MM.1S (cell line): ENCODE measurements at regions not wholly inside any gene's neighbourhood (a gene's known extent, or its start where the extent isn't known, plus 50 kb on each side); places are given as distances from the start of the nearest gene placed in this dataset.

ENCODE experiments used
- EZH2 ChIP-seq: fragments of 300-600 bp; sonication (generic); optimal IDR thresholded peaks from 2 replicates; pipeline ENCODE3; 2017; ENCODE audit warnings: low read depth, mild to moderate bottlenecking, antibody characterized with exemption, low read length, mixed read lengths
- EZH2phosphoT487 ChIP-seq: fragments of 300-600 bp; sonication (generic); IDR thresholded peaks from 2 replicates; pipeline ENCODE4 v1.6.1; 2018; ENCODE audit warnings: antibody characterized with exemption, low read length
- TF ChIP-seq, protein P1 (sequence below): fragments of 300-600 bp; sonication (generic); IDR thresholded peaks from 2 replicates; pipeline ENCODE4 v1.5.1; 2016; ENCODE audit warnings: antibody characterized with exemption, low read length, mixed read lengths

DNA sequence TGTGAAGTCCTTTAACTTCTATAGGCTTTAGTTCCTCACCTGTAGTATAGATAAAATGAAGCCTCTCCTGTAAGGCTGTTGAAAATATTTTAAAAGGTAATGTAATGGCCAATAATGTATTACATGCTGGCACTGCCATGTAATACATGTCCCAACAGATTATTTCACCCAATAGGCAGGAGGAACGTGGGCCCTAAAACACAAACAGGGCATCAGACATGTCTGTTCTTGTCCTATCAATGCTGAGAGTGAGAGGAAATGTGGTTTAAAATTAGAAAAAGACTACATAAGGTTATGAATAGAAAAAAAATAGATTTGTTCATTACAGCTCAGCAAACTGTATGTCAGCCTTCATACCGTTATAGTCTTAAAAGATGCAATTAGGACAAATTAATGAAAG lies 492.7 kb upstream of the DDX18 start:
- TF ChIP-seq, protein P1, sequence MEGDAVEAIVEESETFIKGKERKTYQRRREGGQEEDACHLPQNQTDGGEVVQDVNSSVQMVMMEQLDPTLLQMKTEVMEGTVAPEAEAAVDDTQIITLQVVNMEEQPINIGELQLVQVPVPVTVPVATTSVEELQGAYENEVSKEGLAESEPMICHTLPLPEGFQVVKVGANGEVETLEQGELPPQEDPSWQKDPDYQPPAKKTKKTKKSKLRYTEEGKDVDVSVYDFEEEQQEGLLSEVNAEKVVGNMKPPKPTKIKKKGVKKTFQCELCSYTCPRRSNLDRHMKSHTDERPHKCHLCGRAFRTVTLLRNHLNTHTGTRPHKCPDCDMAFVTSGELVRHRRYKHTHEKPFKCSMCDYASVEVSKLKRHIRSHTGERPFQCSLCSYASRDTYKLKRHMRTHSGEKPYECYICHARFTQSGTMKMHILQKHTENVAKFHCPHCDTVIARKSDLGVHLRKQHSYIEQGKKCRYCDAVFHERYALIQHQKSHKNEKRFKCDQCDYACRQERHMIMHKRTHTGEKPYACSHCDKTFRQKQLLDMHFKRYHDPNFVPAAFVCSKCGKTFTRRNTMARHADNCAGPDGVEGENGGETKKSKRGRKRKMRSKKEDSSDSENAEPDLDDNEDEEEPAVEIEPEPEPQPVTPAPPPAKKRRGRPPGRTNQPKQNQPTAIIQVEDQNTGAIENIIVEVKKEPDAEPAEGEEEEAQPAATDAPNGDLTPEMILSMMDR: no peak
- TF ChIP-seq EZH2: no peak
- TF ChIP-seq EZH2phosphoT487: no peak
